CD14-positive monocyte (primary cell): ENCODE measurements at regions not wholly inside any gene's neighbourhood (a gene's known extent, or its start where the extent isn't known, plus 50 kb on each side); places are given as distances from the start of the nearest gene placed in this dataset.

Experiments used
- DNase-seq, 3 donors: peaks; one replicate each; pipeline ENCODE4 v3.0.0-alpha.2; 2011 to 2022
- H2AFZ ChIP-seq: 2 replicates; pipeline ENCODE4 v1.6.0; 2012; ENCODE audit warnings: mild to moderate bottlenecking, low read depth, low read length, inconsistent platforms; ENCODE audit not compliant: insufficient read depth, poor library complexity, severe bottlenecking
- H3K27ac ChIP-seq, 2 donors: 1 replicate in 1 of 2; 2 replicates in 1 of 2; pipeline ENCODE4 v1.5.1; 2012 to 2013; ENCODE audit warnings: low read length in 2 of 2, control low read depth in 1 of 2, inconsistent platforms in 1 of 2, low read depth in 1 of 2, mild to moderate bottlenecking in 1 of 2
- H3K27me3 ChIP-seq, 2 donors: one replicate each; pipeline versions ENCODE4 v1.6.0 to v1.6.1; 2011 to 2013; ENCODE audit warnings: low read length in 2 of 2; ENCODE audit not compliant: control insufficient read depth in 2 of 2, insufficient read depth in 2 of 2
- H3K36me3 ChIP-seq, 2 donors: replicated peaks in 1 of 2; 1 replicate in 1 of 2; 2 replicates in 1 of 2; pipeline versions ENCODE4 v1.5.1 to v1.6.1; 2012 to 2013; ENCODE audit warnings: low read length in 2 of 2, control low read depth in 1 of 2, inconsistent platforms in 1 of 2, mild to moderate bottlenecking in 1 of 2; ENCODE audit not compliant: insufficient read depth in 2 of 2, control insufficient read depth in 1 of 2
- H3K4me1 ChIP-seq, 2 donors: 1 replicate in 1 of 2; 2 replicates in 1 of 2; pipeline versions ENCODE4 v1.5.1 to v1.6.1; 2012 to 2013; ENCODE audit warnings: low read length in 2 of 2, control low read depth in 1 of 2, inconsistent platforms in 1 of 2, mild to moderate bottlenecking in 1 of 2, moderate library complexity in 1 of 2; ENCODE audit not compliant: insufficient read depth in 2 of 2, control insufficient read depth in 1 of 2
- H3K4me2 ChIP-seq: replicated peaks from 2 replicates; pipeline ENCODE3; 2012; ENCODE audit warnings: low read length, moderate library complexity, mild to moderate bottlenecking; ENCODE audit not compliant: poor library complexity, severe bottlenecking; ENCODE audit errors: extremely low read depth
- H3K4me3 ChIP-seq, 3 experiments: fragments of 200-600 bp in 1 of 3; sonication (generic) in 1 of 3; replicated peaks in 1 of 3; 1 replicate in 2 of 3; 2 replicates in 1 of 3; pipeline ENCODE4 v1.5.1; 2011 to 2013; ENCODE audit warnings: low read length in 3 of 3, mild to moderate bottlenecking in 3 of 3, control low read depth in 2 of 3, low read depth in 2 of 3, inconsistent platforms in 1 of 3, moderate library complexity in 1 of 3
- H3K79me2 ChIP-seq: 2 replicates; pipeline ENCODE4 v1.6.0; 2012; ENCODE audit warnings: mild to moderate bottlenecking, control low read depth, inconsistent platforms, low read length, moderate library complexity; ENCODE audit not compliant: insufficient read depth
- H3K9ac ChIP-seq: 2 replicates; pipeline ENCODE4 v1.6.0; 2017; ENCODE audit warnings: low read length, mild to moderate bottlenecking; ENCODE audit not compliant: insufficient read depth, poor library complexity, severe bottlenecking
- H3K9me3 ChIP-seq, 2 donors: replicated peaks in 1 of 2; 1 replicate in 1 of 2; 2 replicates in 1 of 2; pipeline versions ENCODE4 v1.5.1 to v1.6.1; 2012 to 2013; ENCODE audit warnings: low read length in 2 of 2, control low read depth in 1 of 2; ENCODE audit not compliant: control insufficient read depth in 1 of 2, insufficient read depth in 1 of 2
- H4K20me1 ChIP-seq: 2 replicates; pipeline ENCODE4 v1.6.0; 2012; ENCODE audit warnings: mild to moderate bottlenecking, low read length, control low read depth, moderate library complexity; ENCODE audit not compliant: insufficient read depth
- H3K27ac Mint-ChIP-seq, 7 donors: one replicate each; pipeline ENCODE4 v1.8.0; 2020; ENCODE audit warnings: mild to moderate bottlenecking in 7 of 7, mixed read lengths in 7 of 7, moderate library complexity in 6 of 7, inconsistent platforms in 2 of 7
- H3K27me3 Mint-ChIP-seq, 3 donors: one replicate each; pipeline ENCODE4 v1.8.0; 2021 to 2022; ENCODE audit warnings: low read depth in 3 of 3, mild to moderate bottlenecking in 3 of 3, mixed read lengths in 3 of 3, moderate library complexity in 3 of 3, inconsistent platforms in 1 of 3
- H3K36me3 Mint-ChIP-seq, 2 donors: one replicate each; pipeline ENCODE4 v1.8.0; 2020; ENCODE audit warnings: mixed read lengths in 2 of 2, inconsistent platforms in 1 of 2, mild to moderate bottlenecking in 1 of 2
- H3K4me1 Mint-ChIP-seq: one replicate; pipeline ENCODE4 v1.8.0; 2020; ENCODE audit warnings: mild to moderate bottlenecking, mixed read lengths
- H3K4me3 Mint-ChIP-seq, 2 donors: one replicate each; pipeline ENCODE4 v1.8.0; 2020; ENCODE audit warnings: mild to moderate bottlenecking in 2 of 2, mixed read lengths in 2 of 2, moderate library complexity in 1 of 2
- H3K9me3 Mint-ChIP-seq, 7 donors: one replicate each; pipeline ENCODE4 v1.8.0; 2020 to 2022; ENCODE audit warnings: mixed read lengths in 7 of 7, mild to moderate bottlenecking in 6 of 7, moderate library complexity in 6 of 7, inconsistent platforms in 2 of 7
- WGBS: methylation state at CpG from one replicate; pipeline ENCODE4 v1.1.5; 2013; ENCODE audit warnings: missing lambda C conversion rate; ENCODE audit not compliant: insufficient coverage; 5-methylcytosine and 5-hydroxymethylcytosine counted together
- intact Hi-C, 2 donors: fragments of 100-400 bp; cut with micrococcal nuclease; formaldehyde crosslinking; loops; one replicate each; pipeline versions ENCODE4 v1.15.0 to v1.15.1; 2023
- TF ChIP-seq, protein P1 (sequence below): fragments of 200-600 bp; IDR thresholded peaks from one replicate; pipeline ENCODE4 v1.8.0; 2022; ENCODE audit warnings: antibody characterized with exemption, mild to moderate bottlenecking

DNA sequence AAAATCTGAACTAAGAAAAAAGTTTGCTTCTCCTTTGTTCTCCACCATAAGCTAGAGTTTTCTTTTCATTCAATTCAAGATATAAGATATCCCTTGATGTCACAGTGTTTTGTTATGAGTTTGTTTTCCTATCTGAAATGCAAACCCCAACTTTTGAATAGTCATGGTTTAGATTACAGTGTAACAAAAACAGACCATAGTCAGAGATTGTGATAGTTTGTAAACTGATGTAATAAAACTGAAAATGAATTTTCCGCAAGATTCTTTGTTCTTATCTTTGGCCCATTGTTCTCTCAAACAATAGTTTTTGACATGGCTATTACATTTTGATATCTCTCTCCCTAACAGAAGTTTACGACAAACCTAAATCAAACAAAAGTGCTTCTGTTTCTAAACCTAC, 121.7 kb upstream of the GADL1 start:
- Histone ChIP-seq H3K4me2 (no peak overlapping the region), H3K36me3 (no peaks in the 10 kb centered on the region), H2AFZ (no peak overlapping the region), H3K79me2 (no peaks in the 10 kb centered on the region), H3K9me3 (no peaks in the 10 kb centered on the region), H3K27ac (no peak overlapping the region), H4K20me1 (no peaks in the 10 kb centered on the region), H3K27me3 (peaks cover 6% of the 10 kb centered on the region in 2 donors), H3K4me3 (no peak overlapping the region), H3K9ac (no peak overlapping the region), H3K4me1 (peaks cover 6 to 9% of the 10 kb centered on the region in 2 donors)
- Mint-ChIP-seq H3K4me1 (peaks cover 10% of the 10 kb centered on the region), H3K4me3 (no peak overlapping the region), H3K27ac (no peak overlapping the region), H3K27me3 (peaks cover 4 to 8% (median 6%) of the 10 kb centered on the region in 3 donors), H3K36me3 (no peaks in the 10 kb centered on the region), H3K9me3 (peaks cover 0 to 5% (median 0%) of the 10 kb centered on the region in 7 donors)
- TF ChIP-seq, protein P1, sequence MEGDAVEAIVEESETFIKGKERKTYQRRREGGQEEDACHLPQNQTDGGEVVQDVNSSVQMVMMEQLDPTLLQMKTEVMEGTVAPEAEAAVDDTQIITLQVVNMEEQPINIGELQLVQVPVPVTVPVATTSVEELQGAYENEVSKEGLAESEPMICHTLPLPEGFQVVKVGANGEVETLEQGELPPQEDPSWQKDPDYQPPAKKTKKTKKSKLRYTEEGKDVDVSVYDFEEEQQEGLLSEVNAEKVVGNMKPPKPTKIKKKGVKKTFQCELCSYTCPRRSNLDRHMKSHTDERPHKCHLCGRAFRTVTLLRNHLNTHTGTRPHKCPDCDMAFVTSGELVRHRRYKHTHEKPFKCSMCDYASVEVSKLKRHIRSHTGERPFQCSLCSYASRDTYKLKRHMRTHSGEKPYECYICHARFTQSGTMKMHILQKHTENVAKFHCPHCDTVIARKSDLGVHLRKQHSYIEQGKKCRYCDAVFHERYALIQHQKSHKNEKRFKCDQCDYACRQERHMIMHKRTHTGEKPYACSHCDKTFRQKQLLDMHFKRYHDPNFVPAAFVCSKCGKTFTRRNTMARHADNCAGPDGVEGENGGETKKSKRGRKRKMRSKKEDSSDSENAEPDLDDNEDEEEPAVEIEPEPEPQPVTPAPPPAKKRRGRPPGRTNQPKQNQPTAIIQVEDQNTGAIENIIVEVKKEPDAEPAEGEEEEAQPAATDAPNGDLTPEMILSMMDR: no peak
- no CpG with 5 or more reads among the region's 2 CpGs for WGBS
- DNase-seq: no peak
- intact Hi-C loops: no loop called here

DNA sequence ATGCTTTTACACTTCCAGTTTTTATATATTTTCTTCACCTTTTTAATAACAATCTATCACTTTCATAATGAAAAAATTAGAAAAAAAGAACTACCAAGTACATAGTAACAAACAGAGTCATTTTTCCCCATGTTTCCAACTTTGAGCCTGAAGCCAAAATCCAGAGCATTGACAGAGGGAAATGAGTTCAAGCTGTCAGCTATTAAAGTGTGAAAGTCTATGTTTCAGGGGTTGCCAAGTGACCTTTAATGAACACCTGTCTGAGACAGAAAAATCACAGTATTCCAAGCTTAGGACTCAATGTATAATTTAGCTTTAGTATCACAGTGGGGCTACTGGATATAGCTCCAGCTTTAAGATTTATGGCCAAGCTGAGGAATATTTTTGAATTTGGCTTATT, 128.3 kb upstream of the GADL1 start:
- no peak for DNase-seq
- intact Hi-C loops: no loop called here
- Mint-ChIP-seq H3K27me3 (peaks cover 0 to 2% (median 0%) of the 10 kb centered on the region in 3 donors), H3K4me3 (no peak overlapping the region), H3K4me1 (peaks cover 6% of the 10 kb centered on the region), H3K27ac (no peak overlapping the region), H3K36me3 (no peaks in the 10 kb centered on the region), H3K9me3 (peaks cover 2 to 8% (median 4%) of the 10 kb centered on the region in 7 donors)
- Histone ChIP-seq H3K27ac (no peak overlapping the region), H3K9ac (no peak overlapping the region), H4K20me1 (no peaks in the 10 kb centered on the region), H3K9me3 (no peaks in the 10 kb centered on the region), H3K4me2 (no peak overlapping the region), H3K4me3 (no peak overlapping the region), H3K4me1 (peaks cover 4 to 5% of the 10 kb centered on the region in 2 donors), H3K36me3 (no peaks in the 10 kb centered on the region), H3K79me2 (no peaks in the 10 kb centered on the region), H3K27me3 (peaks cover 0 to 3% of the 10 kb centered on the region in 2 donors), H2AFZ (no peak overlapping the region)
- TF ChIP-seq, protein P1: no peak
